GM21367 (cell line): ENCODE measurements at regions not wholly inside any gene's neighbourhood (a gene's known extent, or its start where the extent isn't known, plus 50 kb on each side); places are given as distances from the start of the nearest gene placed in this dataset.
"Not testable (repeated sequence)": the region's sequence is repeated elsewhere in the genome, so short reads cannot be mapped to it uniquely, and the experiment has no call there.

ENCODE experiments used
- ATAC-seq: cut with Tn5 transposase; IDR thresholded peaks from one replicate; pipeline ENCODE4 v1.9.1; 2021; ENCODE audit not compliant: unreplicated experiment

- ATAC-seq = no peak
These were observed 153.2 kb downstream of the CRPPA start for GRCh38 chr7:16267953-16268820.

DNA sequence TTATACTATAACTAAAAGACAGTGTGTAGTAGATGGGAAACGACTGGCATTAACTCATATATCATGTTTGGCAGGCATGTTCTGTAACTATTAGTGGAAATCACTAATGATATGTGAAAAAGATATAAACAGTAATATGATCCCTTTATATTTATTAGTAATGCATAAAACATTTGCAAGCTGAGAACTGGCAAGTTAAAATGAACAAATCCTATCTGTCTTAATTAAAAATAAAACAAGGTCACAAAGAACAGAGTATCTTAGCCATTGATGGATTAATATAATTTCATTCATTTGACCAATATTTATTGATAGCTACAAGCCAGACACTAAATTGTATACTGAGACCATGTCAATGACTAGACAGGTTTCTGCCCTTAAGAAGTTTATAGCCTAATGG is 154.5 kb downstream of the CRPPA start:
- no peak for ATAC-seq

DNA sequence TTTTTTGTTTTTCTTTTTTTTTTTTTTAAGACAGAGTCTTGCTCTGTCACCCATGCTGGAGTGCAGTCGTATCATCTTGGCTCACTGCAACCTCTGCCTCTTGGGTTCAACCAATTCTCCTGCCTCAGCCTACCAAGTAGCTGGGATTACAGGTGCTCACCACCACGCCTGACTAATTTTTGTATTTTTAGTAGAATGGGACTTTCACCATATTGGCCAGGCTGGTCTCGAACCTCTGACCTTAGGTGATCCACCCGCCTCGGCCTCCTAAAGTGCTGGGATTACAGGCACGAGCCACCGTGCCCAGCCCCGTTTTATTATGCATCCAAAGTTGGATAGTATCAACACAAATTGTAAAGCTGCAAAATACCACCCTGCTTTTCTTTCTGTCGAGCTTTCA is 154.9 kb downstream of the CRPPA start:
- ATAC-seq = not testable (repeated sequence)

- no peak for ATAC-seq
These were observed 155.4 kb downstream of the CRPPA start for GRCh38 chr7:16265863-16266458.

- ATAC-seq = no peak
These were observed 156.2 kb downstream of the CRPPA start for GRCh38 chr7:16264823-16265804.

- no peak for ATAC-seq
These were observed 157.1 kb downstream of the CRPPA start for GRCh38 chr7:16264036-16264819.

DNA sequence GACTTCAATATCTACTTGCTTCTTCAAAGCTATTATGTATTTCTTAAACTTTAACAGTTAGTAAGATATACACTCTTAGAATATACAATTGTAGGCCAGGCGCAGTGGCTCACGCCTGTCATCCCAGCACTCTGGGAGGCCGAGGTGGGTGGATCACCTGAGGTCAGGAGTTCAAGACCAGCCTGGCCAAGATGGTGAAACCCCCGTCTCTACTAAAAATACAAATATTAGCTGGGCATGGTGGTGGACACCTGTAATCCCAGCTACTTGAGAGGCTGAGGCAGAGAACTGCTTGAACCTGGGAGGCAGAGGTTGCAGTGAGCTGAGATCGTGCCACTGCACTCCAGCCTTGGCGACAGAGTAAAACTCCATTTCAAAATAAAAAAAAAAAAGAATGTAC is 158.0 kb downstream of the CRPPA start:
- not testable (repeated sequence) for ATAC-seq

DNA sequence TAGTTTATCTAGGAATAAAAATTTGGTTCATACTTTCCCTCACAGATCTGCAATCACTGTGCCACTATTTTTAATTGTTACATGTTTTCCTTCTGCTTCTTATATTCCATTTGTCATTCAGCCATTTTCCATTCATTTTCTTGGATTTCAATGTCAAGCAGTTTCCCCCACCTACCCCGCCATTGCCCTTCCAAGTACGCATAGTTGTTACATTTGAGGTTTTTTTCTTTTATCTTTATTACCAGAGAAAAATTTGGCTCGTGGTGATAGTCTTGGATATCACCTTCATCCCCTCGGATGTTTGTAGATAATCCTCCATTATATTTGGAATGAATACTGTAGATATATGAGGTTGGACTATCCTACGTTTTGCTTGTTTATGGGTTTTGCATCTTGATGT is 159.7 kb downstream of the CRPPA start:
- no peak for ATAC-seq

GRCh38 chr7:16261100-16261499 is 160.2 kb downstream of the CRPPA start:
- ATAC-seq = no peak

DNA sequence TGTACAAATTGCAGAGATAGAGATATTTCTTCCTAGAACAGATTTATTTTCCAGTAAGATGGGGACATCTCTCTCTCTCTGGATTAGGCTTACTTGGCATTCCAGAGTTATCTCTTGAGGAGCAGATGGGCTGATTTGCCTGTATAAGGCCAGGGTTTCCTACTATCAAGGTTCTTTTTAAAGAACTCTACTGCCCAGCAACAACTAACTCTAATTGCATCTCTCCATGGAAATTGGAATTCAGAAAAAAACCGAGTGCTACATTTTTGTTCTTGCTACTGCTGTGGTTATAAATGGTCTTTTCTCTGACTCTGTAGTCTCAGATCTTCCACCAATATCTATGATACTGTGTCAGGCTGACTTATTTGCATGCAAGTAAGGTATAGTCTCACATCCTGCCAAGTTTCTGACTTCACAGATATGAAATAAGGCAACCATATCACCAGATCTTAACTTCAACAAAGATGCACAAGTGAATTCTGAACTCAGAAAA is 161.1 kb downstream of the CRPPA start:
- peak; percentile 67 for ATAC-seq

- not testable (repeated sequence) for ATAC-seq
These were observed 164.9 kb downstream of the CRPPA start for GRCh38 chr7:16256419-16256818.

DNA sequence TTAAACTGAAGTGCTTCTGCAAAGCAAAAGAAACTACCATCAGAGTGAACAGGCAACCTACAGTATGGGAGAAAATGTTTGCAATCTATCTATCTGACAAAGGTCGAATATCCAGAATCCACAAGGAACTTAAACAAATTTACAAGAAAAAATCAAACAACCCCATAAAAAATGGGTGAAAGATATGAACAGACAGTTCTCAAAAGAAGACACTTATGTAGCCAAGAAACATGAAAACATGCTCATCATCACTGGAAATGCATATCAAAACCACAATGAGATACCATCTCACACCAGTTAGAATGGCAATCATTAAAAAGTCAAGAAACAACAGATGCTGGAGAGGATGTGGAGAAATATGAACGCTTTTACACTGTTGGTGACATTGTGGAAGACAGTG is 165.4 kb downstream of the CRPPA start:
- not testable (repeated sequence) for ATAC-seq

- not testable (repeated sequence) for ATAC-seq
These were observed 170.7 kb downstream of the CRPPA start for GRCh38 chr7:16250655-16251054.

- not testable (repeated sequence) for ATAC-seq
These were observed 172.1 kb downstream of the CRPPA start for GRCh38 chr7:16249204-16249603.

GRCh38 chr7:16248556-16248955 is 172.8 kb downstream of the CRPPA start:
- not testable (repeated sequence) for ATAC-seq

DNA sequence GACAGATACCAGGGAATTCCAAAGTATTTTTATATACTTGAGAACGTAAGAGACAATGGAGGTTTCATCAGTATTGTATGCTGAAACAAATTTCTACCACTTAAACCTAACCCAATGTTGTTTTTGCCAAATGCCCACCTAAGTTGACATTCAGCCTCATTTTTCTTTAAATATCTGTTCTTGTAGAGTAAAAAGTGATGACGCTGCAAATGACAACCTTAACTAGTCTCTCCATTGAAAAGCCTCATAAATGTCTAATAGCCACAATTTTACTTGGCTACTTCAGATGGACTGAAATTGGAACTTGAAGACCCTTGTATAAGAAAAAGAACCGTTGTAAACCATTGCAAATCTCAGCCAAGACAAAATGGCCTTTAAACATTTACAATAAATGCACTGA is 176.9 kb downstream of the CRPPA start:
- no peak for ATAC-seq

DNA sequence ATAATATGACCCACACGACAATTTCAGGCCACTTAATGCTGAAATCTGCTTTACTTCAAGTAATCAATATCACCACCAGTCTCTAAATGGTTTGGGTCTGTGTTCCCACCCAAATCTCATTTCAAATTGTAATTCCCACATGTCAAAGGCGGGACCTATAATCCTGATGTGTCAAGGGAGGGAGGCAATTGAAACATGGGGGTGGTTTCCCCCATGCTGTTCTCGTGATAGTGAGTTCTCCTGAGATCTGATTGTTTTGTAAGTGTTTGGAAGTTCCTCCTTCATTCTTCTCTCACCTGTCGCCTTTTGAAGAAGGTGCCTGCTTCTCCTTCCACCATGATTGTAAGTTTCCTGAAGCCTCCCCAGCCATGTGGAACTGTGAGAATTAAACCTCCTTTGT is 178.4 kb downstream of the CRPPA start:
- ATAC-seq = no peak

- ATAC-seq = no peak
These were observed 180.3 kb downstream of the CRPPA start for GRCh38 chr7:16241017-16241416.

GRCh38 chr7:16236381-16236780 is 185.0 kb downstream of the CRPPA start:
- ATAC-seq = no peak
